ENCODE measurements at regions not wholly inside any gene's neighbourhood (a gene's known extent, or its start where the extent isn't known, plus 50 kb on each side); places are given as distances from the start of the nearest gene placed in this dataset.
"Not testable (repeated sequence)": the region's sequence is repeated elsewhere in the genome, so short reads cannot be mapped to it uniquely, and the experiment has no call there.

DNA sequence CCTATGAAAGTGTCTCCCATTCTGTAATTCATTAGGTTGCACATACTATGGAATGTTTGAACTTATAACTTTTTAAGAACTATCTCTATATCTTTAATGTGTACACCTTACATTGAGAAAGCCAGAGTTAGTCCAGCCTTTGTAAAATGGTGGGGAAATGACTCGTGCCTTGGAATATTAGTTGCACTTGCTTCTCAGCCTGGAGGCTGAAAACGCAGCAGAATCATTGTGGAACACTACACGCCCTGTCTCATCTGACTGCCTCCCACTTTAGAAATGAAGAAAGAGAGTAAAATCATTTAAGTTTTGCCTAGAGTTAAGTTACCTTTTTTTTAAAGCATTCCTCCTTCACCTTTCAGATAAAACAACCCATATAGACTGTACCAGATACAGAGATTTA lies 90.7 kb upstream of the WSB1 start:
- DNase-seq (ENCODE audit: low spot score) = no peak
- no peak overlapping the region for H3K4me3 ChIP-seq
- no peak overlapping the region for H3K27ac ChIP-seq
- TF ChIP-seq, protein P1, sequence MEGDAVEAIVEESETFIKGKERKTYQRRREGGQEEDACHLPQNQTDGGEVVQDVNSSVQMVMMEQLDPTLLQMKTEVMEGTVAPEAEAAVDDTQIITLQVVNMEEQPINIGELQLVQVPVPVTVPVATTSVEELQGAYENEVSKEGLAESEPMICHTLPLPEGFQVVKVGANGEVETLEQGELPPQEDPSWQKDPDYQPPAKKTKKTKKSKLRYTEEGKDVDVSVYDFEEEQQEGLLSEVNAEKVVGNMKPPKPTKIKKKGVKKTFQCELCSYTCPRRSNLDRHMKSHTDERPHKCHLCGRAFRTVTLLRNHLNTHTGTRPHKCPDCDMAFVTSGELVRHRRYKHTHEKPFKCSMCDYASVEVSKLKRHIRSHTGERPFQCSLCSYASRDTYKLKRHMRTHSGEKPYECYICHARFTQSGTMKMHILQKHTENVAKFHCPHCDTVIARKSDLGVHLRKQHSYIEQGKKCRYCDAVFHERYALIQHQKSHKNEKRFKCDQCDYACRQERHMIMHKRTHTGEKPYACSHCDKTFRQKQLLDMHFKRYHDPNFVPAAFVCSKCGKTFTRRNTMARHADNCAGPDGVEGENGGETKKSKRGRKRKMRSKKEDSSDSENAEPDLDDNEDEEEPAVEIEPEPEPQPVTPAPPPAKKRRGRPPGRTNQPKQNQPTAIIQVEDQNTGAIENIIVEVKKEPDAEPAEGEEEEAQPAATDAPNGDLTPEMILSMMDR (IDR thresholded peaks at IDR 0.05) = no peak

DNA sequence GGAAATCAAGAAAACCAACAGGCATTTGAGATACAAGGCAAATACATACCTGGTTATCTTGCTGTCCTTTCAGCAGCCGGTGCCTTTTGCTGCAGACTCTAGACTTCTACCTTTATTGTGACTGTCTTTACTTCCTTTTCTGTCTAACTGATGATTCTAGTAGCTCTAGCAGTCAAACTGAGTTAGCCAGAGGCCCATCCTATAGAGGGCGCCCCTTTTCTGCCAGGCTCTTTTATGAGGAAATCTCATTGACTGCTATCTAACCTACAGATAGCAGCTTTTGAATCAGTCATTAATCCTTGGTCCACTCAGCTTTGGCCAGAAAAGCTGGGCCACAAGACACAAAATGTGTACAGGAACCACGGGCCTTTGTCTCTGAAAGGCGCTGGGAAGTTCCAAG lies 87.5 kb upstream of the WSB1 start:
- no peak overlapping the region for H3K4me3 ChIP-seq
- H3K27ac ChIP-seq = no peak overlapping the region
- TF ChIP-seq, protein P1 (IDR thresholded peaks at IDR 0.05) = no peak
- no peak for DNase-seq (ENCODE audit: low spot score)

DNA sequence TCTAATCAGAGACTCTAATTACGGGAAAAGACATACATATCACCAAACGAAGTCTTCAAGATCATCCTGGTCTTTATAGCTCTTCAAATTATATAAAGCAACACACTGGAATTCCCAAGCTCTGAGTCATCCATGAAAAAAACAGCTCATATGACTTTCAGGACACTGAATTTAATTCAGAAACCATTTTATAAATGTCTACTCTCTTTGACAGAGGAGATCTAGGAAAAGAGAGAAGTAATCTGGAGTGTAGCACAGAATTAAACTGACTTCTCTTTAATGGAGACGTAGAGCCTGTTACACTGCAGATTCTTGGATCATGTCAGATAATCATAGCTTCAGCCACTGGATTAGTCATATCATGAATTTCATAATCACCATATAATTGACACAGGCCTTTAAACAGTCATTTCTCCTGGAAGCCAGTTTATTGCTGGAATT lies 86.8 kb upstream of the WSB1 start:
- Histone ChIP-seq H3K4me3 (no peak overlapping the region), H3K27ac (peak overlapping the region in 1 of 2 donors; percentile 22)
- no peak for DNase-seq (ENCODE audit: low spot score)
- TF ChIP-seq, protein P1 (IDR thresholded peaks at IDR 0.05) = no peak

DNA sequence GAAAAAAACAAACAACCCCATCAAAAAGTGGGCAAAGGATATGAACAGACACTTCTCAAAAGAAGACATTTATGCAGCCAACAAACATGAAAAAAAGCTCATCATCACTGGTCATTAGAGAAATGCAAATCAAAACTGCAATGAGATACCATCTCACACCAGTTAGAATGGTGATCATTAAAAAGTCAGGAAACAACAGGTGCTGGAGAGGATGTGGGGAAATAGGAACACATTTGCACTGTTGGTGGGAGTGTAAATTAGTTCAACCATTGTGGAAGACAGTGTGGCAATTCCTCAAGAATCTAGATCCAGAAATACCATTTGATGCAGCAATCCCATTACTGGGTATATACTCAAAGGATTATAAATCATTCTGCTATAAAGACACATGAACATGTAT lies 85.5 kb upstream of the WSB1 start:
- H3K4me3 ChIP-seq; DNase-seq (ENCODE audit: low spot score): not testable (repeated sequence)

DNA sequence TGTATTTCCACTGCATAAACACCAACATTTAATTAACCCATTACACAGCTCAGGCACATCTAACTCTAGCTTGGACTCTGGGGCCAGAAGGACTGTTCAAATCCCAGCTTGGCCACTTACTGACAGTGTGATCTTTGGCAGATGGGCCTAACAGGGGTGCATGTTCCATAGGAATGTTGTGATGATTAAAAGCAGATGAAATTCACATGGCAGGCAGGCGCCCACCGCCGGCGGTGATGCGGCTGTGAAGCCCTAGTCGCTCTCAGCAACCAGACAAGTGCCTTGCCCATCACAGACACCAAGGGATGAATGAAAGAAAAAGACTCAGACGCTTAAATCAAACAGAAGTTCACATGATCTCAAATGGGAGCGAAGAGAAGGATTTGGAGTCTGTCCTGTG lies 84.6 kb upstream of the WSB1 start:
- TF ChIP-seq, protein P1 (IDR thresholded peaks at IDR 0.05) = no peak
- no peak for DNase-seq (ENCODE audit: low spot score)
- H3K27ac ChIP-seq = no peak overlapping the region
- no peak overlapping the region for H3K4me3 ChIP-seq

More for the DNA sequence above, 85.5 kb upstream of the WSB1 start:
- H3K27ac ChIP-seq = not testable (repeated sequence)

DNA sequence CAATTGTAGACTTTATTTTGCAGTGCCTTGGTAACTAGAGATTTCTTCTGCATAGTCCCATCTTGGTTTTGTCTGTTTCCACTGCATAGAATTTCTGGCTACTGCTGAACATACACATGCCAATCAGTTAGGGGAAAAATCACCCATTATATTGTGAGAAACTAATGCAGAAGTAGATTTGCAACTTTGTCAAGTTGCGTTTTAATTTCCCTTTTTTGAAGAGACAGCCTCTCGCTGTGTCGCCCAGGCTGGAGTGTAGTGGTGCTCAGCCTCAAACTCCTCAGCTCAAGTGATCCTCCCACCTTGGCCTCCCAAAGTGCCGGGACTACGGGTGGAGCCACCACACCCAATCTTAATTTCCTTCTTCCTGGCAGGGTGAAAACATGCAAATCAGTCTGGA lies 83.1 kb upstream of the WSB1 start:
- not testable (repeated sequence) for H3K4me3 ChIP-seq; H3K27ac ChIP-seq; DNase-seq (ENCODE audit: low spot score)

DNA sequence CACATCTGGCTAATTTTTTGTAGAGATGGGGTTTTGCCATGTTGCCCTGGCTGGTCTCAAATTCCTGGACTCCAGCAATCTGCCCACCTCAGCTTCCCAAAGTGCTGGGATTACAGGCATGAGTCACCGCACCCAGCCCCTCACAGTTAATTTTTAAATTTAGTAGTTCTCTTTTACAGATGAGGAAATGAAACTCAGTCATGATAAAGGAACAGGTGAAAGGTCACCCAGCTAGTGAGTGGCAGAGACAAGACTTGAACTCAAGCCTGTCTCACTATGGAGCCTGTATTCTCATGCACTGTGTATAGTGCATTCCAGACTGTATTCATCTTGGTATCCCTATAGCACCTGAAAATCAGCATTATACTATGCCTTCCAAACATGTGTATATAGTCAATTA lies 77.1 kb upstream of the WSB1 start:
- Histone ChIP-seq H3K27ac (no peak overlapping the region), H3K4me3 (no peak overlapping the region)
- DNase-seq (ENCODE audit: low spot score) = no peak
- TF ChIP-seq, protein P1 (IDR thresholded peaks at IDR 0.05) = no peak

DNA sequence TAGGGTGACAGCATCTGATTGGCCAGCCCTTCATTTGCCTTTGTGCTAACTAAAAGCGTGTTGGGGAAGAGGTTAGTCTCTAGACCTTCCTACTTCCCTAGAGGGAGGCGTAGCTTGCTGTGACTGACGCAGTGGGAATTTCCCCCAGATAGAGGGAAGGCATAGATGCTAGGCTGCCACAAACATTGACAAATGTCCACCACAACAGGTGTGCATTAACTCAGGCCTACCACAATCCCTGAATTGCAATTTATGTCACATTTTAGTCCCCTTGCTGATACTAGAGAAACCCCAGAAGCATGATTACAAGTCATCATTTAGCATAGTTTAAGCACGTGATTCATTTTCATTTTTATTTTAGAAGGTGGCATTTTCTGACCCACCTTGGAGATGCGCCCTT lies 76.3 kb upstream of the WSB1 start:
- TF ChIP-seq, protein P1 (IDR thresholded peaks at IDR 0.05) = no peak
- Histone ChIP-seq H3K4me3 (no peak overlapping the region), H3K27ac (no peak overlapping the region)
- DNase-seq (ENCODE audit: low spot score) = no peak
